ENCODE measurements at regions not wholly inside any gene's neighbourhood (a gene's known extent, or its start where the extent isn't known, plus 50 kb on each side); places are given as distances from the start of the nearest gene placed in this dataset.

DNA sequence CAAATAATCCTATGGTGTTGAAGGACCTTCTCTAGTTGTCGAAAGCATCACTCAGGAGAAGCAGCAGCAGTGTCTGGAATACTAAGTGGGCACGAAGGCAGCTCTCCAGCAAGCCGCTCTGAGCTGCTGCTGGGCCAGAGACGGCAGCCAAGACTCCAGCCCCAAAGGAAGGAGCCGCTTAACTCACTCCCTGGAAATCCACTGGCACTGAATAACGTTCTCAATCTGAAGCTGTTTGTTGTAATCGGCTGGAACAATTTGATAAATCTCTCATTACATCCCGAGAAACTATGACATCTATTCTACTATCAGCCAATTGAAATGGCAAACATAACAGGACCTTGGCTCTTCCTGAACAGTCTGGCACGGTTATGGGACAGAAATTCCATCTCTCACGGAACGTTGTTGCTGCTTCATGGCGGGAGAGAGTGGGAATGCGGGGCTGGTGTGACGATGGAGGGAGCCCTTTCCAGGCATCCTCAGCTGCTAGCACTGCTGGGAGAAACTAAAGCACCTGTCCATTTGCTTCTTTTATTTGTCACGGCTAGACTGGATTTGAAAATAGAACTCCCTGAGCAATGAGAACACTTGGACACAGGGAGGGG lies 331.5 kb upstream of the RNF32 start:
- ChIA-PET CTCF (interaction anchor here (0.8 kb wide), 1 partner anchor 187 kb away, joined by 3 read pairs; no protein-coding TSS in a partner anchor), POLR2A (ENCODE audit: low non-redundant PET) (no interaction called here)
- no peak overlapping the region for H3K27ac ChIP-seq
- no peak for DNase-seq (ENCODE audit: low spot score)
- TF ChIP-seq CTCF (conservative IDR thresholded peaks at IDR 0.05; ENCODE audit: low read depth): no peak

DNA sequence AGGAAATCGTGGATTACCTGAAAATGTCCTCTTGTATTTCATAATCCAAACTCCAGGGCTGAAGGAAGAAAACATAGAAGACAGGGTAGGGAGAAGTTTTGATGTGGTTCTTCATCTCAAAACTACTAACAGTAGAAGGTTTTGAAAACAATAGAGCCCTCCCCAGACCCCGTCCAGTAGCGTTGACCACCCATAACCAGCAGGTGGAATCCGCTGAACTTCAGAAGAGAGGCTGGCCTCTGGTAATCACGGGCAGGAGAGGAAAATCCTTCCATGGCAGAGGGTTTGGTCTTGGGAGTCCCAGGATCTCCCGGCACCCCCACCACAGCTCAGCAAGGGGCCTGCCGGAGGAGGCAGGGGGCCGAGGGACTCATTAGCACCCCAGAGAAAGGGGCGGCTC lies 333.4 kb upstream of the RNF32 start:
- ChIA-PET POLR2A (ENCODE audit: low non-redundant PET) (no interaction called here), CTCF (no interaction called here)
- DNase-seq (ENCODE audit: low spot score): no peak
- no peak overlapping the region for H3K27ac ChIP-seq
- no peak for TF ChIP-seq CTCF (conservative IDR thresholded peaks at IDR 0.05; ENCODE audit: low read depth)

- no peak overlapping the region for H3K27ac ChIP-seq
- no peak for TF ChIP-seq CTCF (conservative IDR thresholded peaks at IDR 0.05; ENCODE audit: low read depth)
- POLR2A ChIA-PET (ENCODE audit: low non-redundant PET): no interaction called here
- CTCF ChIA-PET: interaction anchor here (0.5 kb wide), 1 partner anchor 21 kb away, joined by 3 read pairs; no protein-coding TSS in a partner anchor
- DNase-seq (ENCODE audit: low spot score): no peak
Observed at GRCh38 chr7:156305351-156305750, 335.2 kb upstream of the RNF32 start.

- ChIA-PET CTCF (no interaction called here), POLR2A (ENCODE audit: low non-redundant PET) (no interaction called here)
- no peak for TF ChIP-seq CTCF (conservative IDR thresholded peaks at IDR 0.05; ENCODE audit: low read depth)
- DNase-seq (ENCODE audit: low spot score): no peak
- no peak overlapping the region for H3K27ac ChIP-seq
Observed at GRCh38 chr7:156282816-156283215, 357.8 kb upstream of the RNF32 start.

DNA sequence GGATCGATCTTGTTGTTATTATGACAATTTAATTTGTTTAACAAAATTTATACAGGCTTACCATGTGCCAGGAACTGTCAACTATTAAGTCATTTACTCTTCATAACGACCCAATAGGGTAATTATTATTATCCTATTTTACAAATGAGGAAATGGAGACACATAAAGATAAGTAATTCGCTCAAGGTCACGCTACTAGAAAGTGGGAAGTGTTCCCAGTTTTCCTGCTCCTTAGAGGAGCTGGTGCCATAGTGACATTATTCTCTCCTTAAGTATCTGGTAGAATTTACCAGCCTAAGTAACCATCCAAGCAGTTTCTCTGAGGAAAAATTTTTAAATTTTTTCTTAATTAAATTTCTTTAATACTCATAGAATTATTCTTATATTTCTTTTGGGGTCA lies 360.9 kb upstream of the RNF32 start:
- ChIA-PET POLR2A (ENCODE audit: low non-redundant PET) (no interaction called here), CTCF (no interaction called here)
- DNase-seq (ENCODE audit: low spot score): no peak
- TF ChIP-seq CTCF (conservative IDR thresholded peaks at IDR 0.05; ENCODE audit: low read depth): no peak
- H3K27ac ChIP-seq: no peak overlapping the region

- CTCF ChIA-PET: interaction anchor here (0.6 kb wide), 1 partner anchor 390 kb away, joined by 4 read pairs; no protein-coding TSS in a partner anchor
- no peak overlapping the region for H3K27ac ChIP-seq
- POLR2A ChIA-PET (ENCODE audit: low non-redundant PET): no interaction called here
- DNase-seq (ENCODE audit: low spot score): no peak
- no peak for TF ChIP-seq CTCF (conservative IDR thresholded peaks at IDR 0.05; ENCODE audit: low read depth)
Observed at GRCh38 chr7:156275292-156275691, 365.3 kb upstream of the RNF32 start.

Measured in RWPE1 (cell line).